Endodermal cell (in vitro differentiated cells): ENCODE measurements at regions not wholly inside any gene's neighbourhood (a gene's known extent, or its start where the extent isn't known, plus 50 kb on each side); places are given as distances from the start of the nearest gene placed in this dataset.

Experiments
- DNase-seq: peaks from one replicate; pipeline ENCODE4 v3.0.0-alpha.2; 2017
- H3K27ac ChIP-seq: 2 replicates; pipeline ENCODE4 v1.5.1; 2013; ENCODE audit warnings: mild to moderate bottlenecking, low read depth, low read length, moderate library complexity
- H3K27me3 ChIP-seq: 2 replicates; pipeline ENCODE4 v1.6.1; 2013; ENCODE audit warnings: mild to moderate bottlenecking, low read length, moderate library complexity; ENCODE audit not compliant: insufficient read depth, control insufficient read depth, poor library complexity, severe bottlenecking
- H3K36me3 ChIP-seq: 2 replicates; pipeline ENCODE4 v1.7.0; 2013; ENCODE audit warnings: mild to moderate bottlenecking, low read length, moderate library complexity; ENCODE audit not compliant: control insufficient read depth, insufficient read depth
- H3K4me1 ChIP-seq: one replicate; pipeline ENCODE4 v1.7.0; 2013; ENCODE audit warnings: low read length; ENCODE audit not compliant: control insufficient read depth, insufficient read depth
- H3K4me3 ChIP-seq: 2 replicates; pipeline ENCODE4 v1.5.1; 2013; ENCODE audit warnings: mild to moderate bottlenecking, low read length, moderate library complexity
- H3K9ac ChIP-seq: 2 replicates; pipeline ENCODE4 v1.6.1; 2013; ENCODE audit warnings: mild to moderate bottlenecking, low read length, moderate library complexity; ENCODE audit not compliant: poor library complexity, severe bottlenecking; ENCODE audit errors: extremely low read depth
- H3K9me3 ChIP-seq: 2 replicates; pipeline ENCODE4 v1.6.1; 2013; ENCODE audit warnings: mild to moderate bottlenecking, low read length, moderate library complexity; ENCODE audit not compliant: control insufficient read depth
- H3K27ac Mint-ChIP-seq: 2 replicates; pipeline ENCODE4 v1.8.0; 2020; ENCODE audit warnings: mixed read lengths
- H3K27me3 Mint-ChIP-seq: 2 replicates; pipeline ENCODE4 v1.8.0; 2021; ENCODE audit warnings: mild to moderate bottlenecking, mixed read lengths; ENCODE audit not compliant: insufficient read depth
- H3K36me3 Mint-ChIP-seq: 2 replicates; pipeline ENCODE4 v1.8.0; 2020; ENCODE audit warnings: low read depth, mixed read lengths
- H3K4me1 Mint-ChIP-seq: 2 replicates; pipeline ENCODE4 v1.8.0; 2020; ENCODE audit warnings: mixed read lengths
- H3K4me3 Mint-ChIP-seq: 2 replicates; pipeline ENCODE4 v1.8.0; 2020; ENCODE audit warnings: mild to moderate bottlenecking, moderate library complexity, mixed read lengths
- H3K9me3 Mint-ChIP-seq: 2 replicates; pipeline ENCODE4 v1.8.0; 2020; ENCODE audit warnings: mild to moderate bottlenecking, mixed read lengths
- CTCF ChIP-seq: fragments of 200-600 bp; sonication (generic); conservative IDR thresholded peaks from 2 replicates; pipeline ENCODE4 v1.5.0; 2021; ENCODE audit warnings: antibody characterized with exemption, mild to moderate bottlenecking
- WGBS, 2 experiments: methylation state at CpG; one replicate each; pipeline versions ENCODE4 v1.1.5 to v1.1.7; 2013; ENCODE audit warnings: missing lambda C conversion rate in 2 of 2, mixed read lengths in 1 of 2; ENCODE audit not compliant: insufficient coverage in 1 of 2, insufficient read length in 1 of 2; 5-methylcytosine and 5-hydroxymethylcytosine counted together

- no peak overlapping the region for H3K27ac Mint-ChIP-seq
- Histone ChIP-seq H3K4me3 (no peak overlapping the region), H3K27ac (no peak overlapping the region)
Measured at GRCh38 chr9:21549890-21550289, 67.8 kb upstream of the IFNE start.

DNA sequence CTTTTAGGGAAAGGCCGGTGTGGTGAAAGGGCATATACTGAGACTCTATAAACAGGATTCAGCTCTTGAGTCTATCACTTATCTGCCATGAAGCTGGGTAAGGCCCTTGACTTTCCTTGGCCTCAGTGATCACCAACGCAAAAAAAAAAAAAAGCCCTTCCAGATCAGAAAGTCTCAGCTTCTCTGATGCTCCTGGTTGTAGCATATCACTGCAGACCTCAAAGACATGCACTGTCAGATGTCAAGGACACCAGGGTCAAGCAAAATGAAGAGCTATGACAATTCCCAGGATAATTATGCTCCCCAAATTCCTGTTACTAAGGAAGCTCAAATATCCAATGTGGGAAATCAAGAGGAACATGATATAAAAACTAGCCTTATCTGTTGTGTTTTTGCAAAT, 68.3 kb upstream of the IFNE start:
- 86 to 95% methylated on average over 2 of the region's 2 CpGs for WGBS, 2 experiments
- TF ChIP-seq CTCF: no peak
- no peak for DNase-seq
- no peaks in the 10 kb centered on the region for H3K4me1 ChIP-seq
- H3K4me1 Mint-ChIP-seq: peaks cover 40% of the 10 kb centered on the region
- no peaks in the 10 kb centered on the region for H3K27me3 ChIP-seq
- no peak overlapping the region for H3K9ac ChIP-seq
- H3K36me3 Mint-ChIP-seq: no peaks in the 10 kb centered on the region
- no peaks in the 10 kb centered on the region for H3K9me3 ChIP-seq
- no peaks in the 10 kb centered on the region for H3K9me3 Mint-ChIP-seq
- no peaks in the 10 kb centered on the region for H3K27me3 Mint-ChIP-seq
- no peak overlapping the region for H3K27ac ChIP-seq
- H3K27ac Mint-ChIP-seq: no peak overlapping the region
- no peak overlapping the region for H3K4me3 ChIP-seq
- H3K4me3 Mint-ChIP-seq: no peak overlapping the region
- peaks cover 7% of the 10 kb centered on the region for H3K36me3 ChIP-seq

More at GRCh38 chr9:21549890-21550289, 67.8 kb upstream of the IFNE start:
- Histone ChIP-seq H3K9ac (no peak overlapping the region), H3K9me3 (peaks cover under 1% of the 10 kb centered on the region), H3K27me3 (no peaks in the 10 kb centered on the region), H3K4me1 (no peaks in the 10 kb centered on the region), H3K36me3 (peaks cover 11% of the 10 kb centered on the region)
- DNase-seq: no peak
- Mint-ChIP-seq H3K4me3 (no peak overlapping the region), H3K36me3 (peaks cover under 1% of the 10 kb centered on the region), H3K27me3 (no peaks in the 10 kb centered on the region), H3K4me1 (peaks cover 40% of the 10 kb centered on the region), H3K9me3 (no peaks in the 10 kb centered on the region)
- TF ChIP-seq CTCF: no peak
- WGBS, 2 experiments: 67 to 98% methylated on average over 1 to 4 of the region's 4 CpGs

DNA sequence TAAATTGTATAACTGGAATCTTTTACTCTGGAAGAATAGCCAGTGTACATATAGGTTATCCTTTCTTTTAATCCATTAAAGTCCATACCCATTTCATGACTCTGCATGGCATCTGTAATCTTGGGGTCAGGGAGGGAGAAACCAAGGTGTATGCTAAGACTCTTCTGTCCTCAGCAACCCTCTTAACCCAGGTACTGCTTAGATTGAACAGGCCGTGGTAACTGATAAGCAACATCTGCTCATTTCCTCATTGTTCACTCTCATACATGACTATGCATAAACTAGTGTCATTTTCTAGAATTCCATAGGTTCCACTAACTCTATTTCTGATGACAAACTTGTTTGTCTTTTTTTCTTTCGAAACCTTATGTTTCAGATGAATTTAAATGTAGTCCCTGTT, 69.3 kb upstream of the IFNE start:
- no peaks in the 10 kb centered on the region for H3K4me1 ChIP-seq
- no peaks in the 10 kb centered on the region for H3K27me3 ChIP-seq

More for the DNA sequence above, 69.3 kb upstream of the IFNE start:
- Histone ChIP-seq H3K36me3 (peaks cover 7% of the 10 kb centered on the region), H3K27ac (no peak overlapping the region), H3K9ac (no peak overlapping the region), H3K9me3 (no peaks in the 10 kb centered on the region), H3K4me3 (no peak overlapping the region)
- no peak overlapping the region for H3K27ac Mint-ChIP-seq
- no peak overlapping the region for H3K4me3 Mint-ChIP-seq
- no peaks in the 10 kb centered on the region for H3K9me3 Mint-ChIP-seq
- no peak for DNase-seq
- peaks cover 45% of the 10 kb centered on the region for H3K4me1 Mint-ChIP-seq
- no peaks in the 10 kb centered on the region for H3K27me3 Mint-ChIP-seq
- H3K36me3 Mint-ChIP-seq: no peaks in the 10 kb centered on the region
- WGBS, 2 experiments: 93 to 100% methylated on average over 2 of the region's 2 CpGs
- no peak for TF ChIP-seq CTCF
